ENCODE measurements at regions not wholly inside any gene's neighbourhood (a gene's known extent, or its start where the extent isn't known, plus 50 kb on each side); places are given as distances from the start of the nearest gene placed in this dataset.
A peak's percentile ranks its signal among the peaks of the same experiment; 100 is the strongest.

- H3K4me1 Mint-ChIP-seq = peaks cover 9% of the 10 kb centered on the region
- no peaks in the 10 kb centered on the region for H3K27me3 Mint-ChIP-seq (ENCODE audit: low read depth)
- peaks cover 2% of the 10 kb centered on the region for H3K36me3 Mint-ChIP-seq (ENCODE audit: low read depth)
- H3K9me3 Mint-ChIP-seq = peaks cover 7% of the 10 kb centered on the region
- no peak for DNase-seq (ENCODE audit: low read depth, low spot score)
- peak overlapping the region; percentile 81 for H3K27ac Mint-ChIP-seq (ENCODE audit: unreplicated experiment)
- TF ChIP-seq CTCF (conservative IDR thresholded peaks at IDR 0.05) = no peak
- no peak overlapping the region for H3K4me3 Mint-ChIP-seq
Measured at GRCh38 chr5:57316798-57317327, 143.0 kb downstream of the GPBP1 start.

DNA sequence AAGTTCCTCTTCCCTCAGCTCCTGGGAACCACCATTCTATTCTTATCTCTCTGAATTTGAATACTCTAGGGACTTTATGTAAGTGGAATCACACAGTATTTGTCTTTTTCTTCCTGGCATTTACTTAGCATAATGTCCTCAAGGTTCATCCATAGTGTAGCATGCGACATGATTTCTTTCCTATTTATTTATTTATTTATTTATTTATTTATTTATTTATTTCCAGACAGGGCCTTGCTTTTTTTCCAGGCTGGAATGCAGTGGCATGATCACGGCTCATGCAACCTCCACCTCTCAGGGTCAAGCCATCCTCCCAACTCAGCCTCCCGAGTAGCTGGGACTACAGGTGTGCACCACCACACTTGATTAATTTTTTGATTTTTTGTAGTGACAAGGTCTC is 142.1 kb downstream of the GPBP1 start:
- H3K27ac Mint-ChIP-seq (ENCODE audit: unreplicated experiment) = no peak overlapping the region
- peaks cover 9% of the 10 kb centered on the region for H3K4me1 Mint-ChIP-seq
- no peak overlapping the region for H3K4me3 Mint-ChIP-seq
- no peak for DNase-seq (ENCODE audit: low read depth, low spot score)
- H3K9me3 Mint-ChIP-seq = peaks cover 7% of the 10 kb centered on the region
- peaks cover 2% of the 10 kb centered on the region for H3K36me3 Mint-ChIP-seq (ENCODE audit: low read depth)
- no peaks in the 10 kb centered on the region for H3K27me3 Mint-ChIP-seq (ENCODE audit: low read depth)
- TF ChIP-seq CTCF (conservative IDR thresholded peaks at IDR 0.05) = no peak

All from neural crest cell (in vitro differentiated cells).